GM19468 (cell line): ENCODE measurements at regions not wholly inside any gene's neighbourhood (a gene's known extent, or its start where the extent isn't known, plus 50 kb on each side); places are given as distances from the start of the nearest gene placed in this dataset.
"Not testable (repeated sequence)": the region's sequence is repeated elsewhere in the genome, so short reads cannot be mapped to it uniquely, and the experiment has no call there.

ENCODE experiments used
- ATAC-seq: cut with Tn5 transposase; IDR thresholded peaks from one replicate; pipeline ENCODE4 v1.9.1; 2021; ENCODE audit warnings: mild to moderate bottlenecking, moderate library complexity, moderate number of reproducible peaks; ENCODE audit not compliant: unreplicated experiment; ENCODE audit errors: extremely low read depth

GRCh38 chr2:118440404-118441098, 352.3 kb downstream of the INSIG2 start:
- no peak for ATAC-seq

GRCh38 chr2:118437501-118437900, 349.2 kb downstream of the INSIG2 start:
- no peak for ATAC-seq

DNA sequence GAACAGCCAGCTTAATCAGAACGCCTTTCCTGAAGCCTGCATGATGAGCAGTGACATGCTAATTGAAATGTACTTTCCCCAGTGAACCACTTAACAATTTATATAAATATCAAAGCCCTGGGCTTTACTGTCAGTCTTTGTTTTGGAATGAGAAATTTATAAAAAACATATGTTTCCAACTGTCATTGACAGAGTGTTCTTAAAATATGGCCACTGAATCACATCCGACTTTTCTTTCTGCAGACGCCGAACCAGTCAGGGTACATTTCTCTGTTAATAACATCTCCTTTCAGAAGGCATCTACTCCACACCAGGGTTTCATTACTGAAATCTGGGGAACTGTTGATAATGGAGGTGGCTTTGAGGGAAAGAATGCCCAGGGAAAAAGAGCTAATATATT, 343.7 kb downstream of the INSIG2 start:
- ATAC-seq, result no peak

GRCh38 chr2:118431586-118431985, 343.3 kb downstream of the INSIG2 start:
- ATAC-seq, result no peak

- ATAC-seq, result no peak
Measured at GRCh38 chr2:118431165-118431517, 342.9 kb downstream of the INSIG2 start.

DNA sequence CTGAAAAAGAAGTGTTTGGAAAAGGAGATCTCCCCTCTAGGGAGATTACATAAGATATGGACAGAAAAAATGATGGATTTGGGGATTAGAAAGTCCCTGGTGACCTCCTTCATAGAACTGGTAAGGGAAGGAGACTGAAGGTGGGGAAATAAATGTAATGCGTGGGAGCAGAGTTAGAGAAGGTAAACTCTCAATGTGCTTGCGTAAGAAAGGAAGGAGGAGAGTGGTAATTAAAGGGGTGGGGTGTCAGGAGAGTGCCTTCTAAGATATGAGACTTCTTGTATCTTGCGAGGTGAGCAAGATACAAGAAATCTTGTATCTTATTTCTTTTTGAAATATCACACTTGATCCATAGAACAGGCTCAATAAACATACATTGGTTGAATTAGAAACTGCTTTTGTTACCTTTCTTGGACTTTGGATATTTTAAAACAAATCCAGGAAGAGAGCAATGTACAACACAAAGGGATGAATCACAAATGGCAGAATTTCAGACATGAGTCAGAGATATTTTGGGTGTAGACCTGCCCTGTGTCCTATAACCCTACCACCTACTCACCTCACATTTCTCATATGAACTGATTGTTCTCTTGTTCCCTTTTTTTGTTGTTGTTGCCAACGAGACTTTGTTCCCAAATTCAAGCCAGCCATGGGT, 342.4 kb downstream of the INSIG2 start:
- no peak for ATAC-seq

GRCh38 chr2:118425191-118425590, 336.9 kb downstream of the INSIG2 start:
- no peak for ATAC-seq

- ATAC-seq, result no peak
Measured at GRCh38 chr2:118423776-118424175, 335.5 kb downstream of the INSIG2 start.

DNA sequence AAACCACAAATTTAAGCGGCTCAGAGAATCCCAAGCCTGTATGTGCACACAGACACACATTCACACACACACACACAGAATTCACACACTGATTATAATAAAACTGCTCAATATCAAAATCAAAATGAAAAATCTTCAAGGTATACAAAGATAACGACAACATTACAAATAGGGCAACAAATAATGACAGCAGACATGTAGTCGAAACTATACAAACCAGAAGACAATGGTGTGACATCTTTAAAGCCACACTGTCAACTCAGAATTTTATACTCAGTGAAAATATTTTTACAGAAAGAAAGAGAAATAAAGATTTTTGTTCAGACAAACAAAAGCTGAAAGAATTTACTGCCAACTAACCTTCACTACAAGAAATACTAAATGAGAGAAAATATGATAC, 333.4 kb downstream of the INSIG2 start:
- ATAC-seq, result no peak

DNA sequence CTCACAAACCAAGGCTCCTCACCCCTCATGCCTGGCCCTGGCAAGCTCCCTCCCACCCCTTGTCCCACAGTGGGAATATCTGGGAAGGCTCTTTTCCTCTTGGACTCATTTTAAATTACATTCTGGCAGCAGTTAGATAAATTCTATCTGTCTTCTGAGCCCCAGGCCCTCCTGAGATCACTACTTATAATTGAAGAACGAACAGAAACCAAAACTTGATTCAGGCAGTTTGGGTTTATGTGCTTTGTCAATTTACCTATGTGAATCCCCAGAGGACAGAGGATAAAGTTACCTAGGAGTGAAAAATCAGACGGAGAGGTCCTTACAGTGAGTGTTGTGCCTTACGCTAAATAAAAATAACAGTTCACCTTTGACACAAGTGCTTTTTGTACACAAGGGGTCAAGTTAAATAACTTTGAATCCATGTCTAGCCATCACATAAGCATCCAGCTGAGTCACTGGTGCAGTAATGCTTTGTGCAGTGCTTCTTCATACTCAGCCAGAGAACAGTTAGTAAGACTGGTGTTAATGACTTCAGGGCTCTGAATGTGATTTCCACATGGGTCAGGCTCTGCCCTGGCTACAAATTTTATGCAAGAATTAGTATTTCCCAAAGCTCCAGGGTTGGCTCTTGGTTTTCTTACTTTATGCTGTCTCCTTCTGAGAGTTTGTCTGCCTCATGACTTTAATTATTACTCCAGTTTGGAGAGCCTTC, 329.3 kb downstream of the INSIG2 start:
- ATAC-seq, result no peak

DNA sequence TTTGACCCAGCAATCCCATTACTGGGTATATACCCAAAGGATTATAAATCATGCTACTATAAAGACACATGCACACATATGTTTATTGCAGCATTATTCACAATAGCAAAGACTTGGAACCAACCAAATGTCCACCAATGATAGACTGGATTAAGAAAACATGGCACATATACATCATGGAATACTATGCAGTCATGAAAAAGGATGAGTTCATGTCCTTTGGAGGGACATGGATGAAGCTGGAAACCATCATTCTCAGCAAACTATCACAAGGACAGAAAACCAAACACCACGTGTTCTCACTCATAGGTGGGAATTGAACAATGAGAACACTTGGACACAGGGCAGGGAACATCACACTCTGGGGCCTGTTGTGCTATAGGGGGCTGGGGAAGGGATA, 326.9 kb downstream of the INSIG2 start:
- not testable (repeated sequence) for ATAC-seq

DNA sequence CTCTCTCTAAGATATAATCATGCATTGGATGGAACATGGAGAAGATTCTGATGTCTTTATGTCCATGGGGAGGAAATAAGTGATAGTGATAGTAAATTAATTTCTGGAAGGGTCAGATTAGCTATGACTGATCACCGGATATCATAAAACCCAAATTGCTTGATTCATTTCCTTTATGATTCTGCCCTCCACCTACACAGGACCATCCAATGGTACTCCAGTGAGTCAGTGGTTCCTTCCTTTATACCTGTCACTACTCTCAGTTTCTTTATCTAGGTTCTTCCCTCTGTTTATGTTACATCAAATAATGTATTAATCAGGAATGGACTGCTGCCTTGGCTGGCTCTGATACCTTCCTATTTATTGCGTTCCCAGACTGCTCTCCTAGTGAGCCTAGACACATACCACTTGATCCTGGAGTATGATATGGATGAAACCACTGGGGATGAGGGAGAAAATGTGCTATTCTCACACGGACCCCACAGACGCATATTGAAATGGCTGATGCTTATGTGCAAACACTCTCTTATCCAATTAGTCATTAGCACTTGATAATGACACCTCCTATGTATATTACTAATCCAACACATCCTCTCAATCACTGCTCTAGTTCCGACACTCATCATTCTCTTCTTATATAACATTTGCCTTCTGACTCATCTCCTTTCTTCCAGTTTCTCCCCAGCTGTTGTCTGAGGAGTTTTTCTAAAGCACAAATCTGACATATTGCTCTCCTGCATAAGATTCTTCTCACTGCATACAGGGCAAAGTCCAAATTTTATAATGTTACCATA, 315.6 kb downstream of the INSIG2 start:
- no peak for ATAC-seq

DNA sequence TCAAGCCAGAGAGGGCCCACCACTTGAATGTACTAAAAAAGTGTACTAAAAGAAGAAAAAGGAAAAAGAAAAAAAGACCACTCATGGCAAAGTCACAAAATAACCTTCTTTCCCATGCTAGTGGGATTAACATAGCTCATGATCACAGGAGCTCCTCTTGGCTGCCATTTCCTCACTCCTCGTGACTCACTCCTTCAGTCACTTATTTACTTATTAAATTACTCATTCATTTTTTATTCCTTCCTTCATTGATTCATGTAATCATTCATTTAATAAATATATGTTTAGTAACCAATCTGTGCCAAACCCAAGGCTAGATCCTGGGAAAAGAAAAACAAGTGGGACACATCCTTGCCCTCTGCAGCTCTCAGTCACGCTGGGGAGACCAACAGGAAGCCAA, 300.5 kb downstream of the INSIG2 start:
- ATAC-seq, result no peak

- no peak for ATAC-seq
Measured at GRCh38 chr2:118387509-118387908, 299.2 kb downstream of the INSIG2 start.

DNA sequence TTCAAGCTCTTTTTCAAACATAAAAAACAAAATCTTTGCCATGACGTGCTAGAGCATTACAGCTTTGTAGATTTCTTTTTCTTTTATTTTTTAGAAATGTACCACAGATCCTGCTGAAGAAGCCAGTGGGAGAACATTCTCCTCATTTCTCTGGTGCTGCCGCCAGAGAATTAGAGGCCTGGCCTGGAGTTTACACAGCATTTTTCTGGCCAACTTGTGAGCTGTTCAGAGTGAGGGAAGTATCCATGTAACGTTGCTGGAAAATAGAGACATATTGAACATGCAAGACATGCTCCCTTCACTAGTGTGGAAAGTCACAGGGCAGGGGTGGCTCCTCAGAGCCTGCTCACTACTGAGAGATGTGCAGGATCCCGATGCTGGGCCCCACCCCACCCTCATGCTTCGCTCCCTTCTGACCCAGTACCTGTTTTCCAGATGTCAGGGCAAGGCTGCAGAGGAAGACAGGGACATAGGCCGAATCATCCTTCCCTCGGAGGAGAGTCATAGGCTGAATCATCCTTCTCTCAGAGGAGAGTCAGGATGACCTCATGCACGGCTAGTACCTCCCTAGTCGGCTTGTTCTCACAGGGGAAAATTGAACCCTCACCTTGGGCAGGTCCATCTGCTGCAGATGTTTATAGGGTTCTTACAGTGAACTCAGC, 298.5 kb downstream of the INSIG2 start:
- ATAC-seq, result no peak

- no peak for ATAC-seq
Measured at GRCh38 chr2:118380915-118381653, 292.8 kb downstream of the INSIG2 start.

DNA sequence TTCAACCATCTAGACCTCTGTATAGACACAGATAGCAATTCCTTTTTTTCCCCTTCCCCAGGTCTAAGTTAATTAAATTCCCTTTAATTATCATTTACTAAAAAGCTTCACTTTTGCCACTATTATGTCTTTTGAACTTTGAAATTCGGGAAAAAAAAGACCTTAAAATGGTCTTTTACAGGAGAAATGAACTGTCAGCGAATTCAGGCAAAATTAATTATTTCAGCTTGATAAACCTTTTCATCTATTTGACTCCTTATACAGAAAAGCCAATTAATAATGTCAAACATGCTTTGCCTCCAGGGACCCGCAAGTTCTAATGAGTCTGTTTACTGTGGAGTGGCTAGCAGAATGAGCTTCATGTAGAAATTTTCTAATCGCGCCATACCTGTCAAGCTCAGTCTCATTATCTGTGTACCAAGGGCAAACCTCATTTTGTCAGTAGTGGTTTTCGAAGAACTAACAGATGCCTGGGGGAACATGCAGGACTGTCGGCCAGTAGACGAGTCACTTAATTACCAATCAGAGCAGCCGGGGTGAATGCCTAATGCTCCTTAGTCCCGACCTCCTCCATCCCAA, 287.7 kb downstream of the INSIG2 start:
- no peak for ATAC-seq

DNA sequence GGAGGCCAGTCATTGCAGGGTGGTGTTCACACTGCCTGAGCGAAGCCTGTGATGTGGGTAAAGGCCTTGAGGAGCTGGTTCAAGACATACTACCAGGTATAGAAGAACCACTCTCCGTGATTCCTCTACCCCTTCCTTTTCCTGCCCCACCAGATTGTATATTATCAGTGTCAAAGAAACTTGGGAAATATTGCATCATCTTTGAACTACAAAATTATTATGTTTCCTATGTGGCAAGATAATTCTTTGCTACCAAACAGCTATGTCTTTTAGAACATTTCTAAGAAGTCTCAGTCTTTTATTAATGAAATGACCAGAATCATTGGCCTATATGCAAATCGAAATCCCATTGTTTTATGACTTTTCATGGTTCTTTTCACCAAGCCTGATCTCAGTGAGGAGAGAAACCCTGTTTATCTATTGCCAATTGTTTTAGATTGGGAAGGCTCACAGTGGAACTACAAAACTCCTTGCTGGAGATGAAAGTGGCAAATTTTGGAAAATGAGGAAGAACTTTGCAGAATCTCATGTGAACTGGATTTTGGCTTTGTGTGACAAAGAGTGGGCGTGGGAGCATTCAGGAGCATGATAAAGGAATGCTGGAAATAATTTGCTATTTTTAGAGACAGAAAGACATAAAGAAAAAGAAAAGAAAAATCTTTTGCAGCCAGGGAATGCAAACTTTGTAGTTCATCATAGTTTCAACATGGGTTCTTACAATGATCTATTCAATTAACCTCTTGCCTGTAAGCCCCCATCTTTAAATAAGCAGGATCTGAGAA, 286.9 kb downstream of the INSIG2 start:
- no peak for ATAC-seq
